ENCODE measurements at regions not wholly inside any gene's neighbourhood (a gene's known extent, or its start where the extent isn't known, plus 50 kb on each side); places are given as distances from the start of the nearest gene placed in this dataset.
"Not testable (repeated sequence)": the region's sequence is repeated elsewhere in the genome, so short reads cannot be mapped to it uniquely, and the experiment has no call there.

- Histone ChIP-seq H3K36me3 (ENCODE audit: control insufficient read depth in 5 of 5, insufficient read depth in 5 of 5, low read length in 5 of 5) (no peaks in the 10 kb centered on the region), H3K4me1 (ENCODE audit: control insufficient read depth in 5 of 5, insufficient read depth in 5 of 5, low read length in 5 of 5) (peaks cover 0 to 3% (median 0%) of the 10 kb centered on the region in 5 donors), H3K9me3 (ENCODE audit: control insufficient read depth in 5 of 5, low read length in 5 of 5) (no peaks in the 10 kb centered on the region), H3K4me3 (ENCODE audit: low read depth in 1 of 5, low read length in 5 of 5) (no peak overlapping the region), H3K9ac (ENCODE audit: low read length in 5 of 5) (no peak overlapping the region), H3K27ac (ENCODE audit: low read depth, low read length) (no peak overlapping the region), H3K27me3 (ENCODE audit: control insufficient read depth in 5 of 5, insufficient read depth in 4 of 5, low read length in 5 of 5) (no peaks in the 10 kb centered on the region)
Observed at GRCh38 chr2:53500181-53500580, 267.4 kb upstream of the CHAC2 start.

GRCh38 chr2:53498210-53498609 is 269.4 kb upstream of the CHAC2 start:
- no peak overlapping the region for H3K4me3 ChIP-seq (ENCODE audit: low read depth in 1 of 5, low read length in 5 of 5)
- no peaks in the 10 kb centered on the region for H3K9me3 ChIP-seq (ENCODE audit: control insufficient read depth in 5 of 5, low read length in 5 of 5)
- H3K27me3 ChIP-seq (ENCODE audit: control insufficient read depth in 5 of 5, insufficient read depth in 4 of 5, low read length in 5 of 5): no peaks in the 10 kb centered on the region
- H3K4me1 ChIP-seq (ENCODE audit: control insufficient read depth in 5 of 5, insufficient read depth in 5 of 5, low read length in 5 of 5): peaks cover 0 to 3% (median 0%) of the 10 kb centered on the region in 5 donors
- H3K9ac ChIP-seq (ENCODE audit: low read length in 5 of 5): no peak overlapping the region
- no peaks in the 10 kb centered on the region for H3K36me3 ChIP-seq (ENCODE audit: control insufficient read depth in 5 of 5, insufficient read depth in 5 of 5, low read length in 5 of 5)
- no peak overlapping the region for H3K27ac ChIP-seq (ENCODE audit: low read depth, low read length)

- H3K9ac ChIP-seq (ENCODE audit: low read length in 5 of 5): no peak overlapping the region
- H3K36me3 ChIP-seq (ENCODE audit: control insufficient read depth in 5 of 5, insufficient read depth in 5 of 5, low read length in 5 of 5): no peaks in the 10 kb centered on the region
- H3K9me3 ChIP-seq (ENCODE audit: control insufficient read depth in 5 of 5, low read length in 5 of 5): no peaks in the 10 kb centered on the region
- peaks cover 0 to 3% (median 0%) of the 10 kb centered on the region in 5 donors for H3K4me1 ChIP-seq (ENCODE audit: control insufficient read depth in 5 of 5, insufficient read depth in 5 of 5, low read length in 5 of 5)
- H3K4me3 ChIP-seq (ENCODE audit: low read depth in 1 of 5, low read length in 5 of 5): no peak overlapping the region
- no peak overlapping the region for H3K27ac ChIP-seq (ENCODE audit: low read depth, low read length)
- no peaks in the 10 kb centered on the region for H3K27me3 ChIP-seq (ENCODE audit: control insufficient read depth in 5 of 5, insufficient read depth in 4 of 5, low read length in 5 of 5)
Observed at GRCh38 chr2:53497020-53497419, 270.6 kb upstream of the CHAC2 start.

- H3K27me3 ChIP-seq (ENCODE audit: control insufficient read depth in 5 of 5, insufficient read depth in 4 of 5, low read length in 5 of 5): no peaks in the 10 kb centered on the region
- H3K27ac ChIP-seq (ENCODE audit: low read depth, low read length): no peak overlapping the region
- H3K36me3 ChIP-seq (ENCODE audit: control insufficient read depth in 5 of 5, insufficient read depth in 5 of 5, low read length in 5 of 5): no peaks in the 10 kb centered on the region
- no peak overlapping the region for H3K4me3 ChIP-seq (ENCODE audit: low read depth in 1 of 5, low read length in 5 of 5)
- H3K4me1 ChIP-seq (ENCODE audit: control insufficient read depth in 5 of 5, insufficient read depth in 5 of 5, low read length in 5 of 5): peaks cover 0 to 3% (median 0%) of the 10 kb centered on the region in 5 donors
- no peaks in the 10 kb centered on the region for H3K9me3 ChIP-seq (ENCODE audit: control insufficient read depth in 5 of 5, low read length in 5 of 5)
- no peak overlapping the region for H3K9ac ChIP-seq (ENCODE audit: low read length in 5 of 5)
Observed at GRCh38 chr2:53493210-53493609, 274.4 kb upstream of the CHAC2 start.

GRCh38 chr2:53490659-53491058 is 276.9 kb upstream of the CHAC2 start:
- H3K27ac ChIP-seq (ENCODE audit: low read depth, low read length): no peak overlapping the region
- no peaks in the 10 kb centered on the region for H3K36me3 ChIP-seq (ENCODE audit: control insufficient read depth in 5 of 5, insufficient read depth in 5 of 5, low read length in 5 of 5)
- no peaks in the 10 kb centered on the region for H3K4me1 ChIP-seq (ENCODE audit: control insufficient read depth in 5 of 5, insufficient read depth in 5 of 5, low read length in 5 of 5)
- no peaks in the 10 kb centered on the region for H3K9me3 ChIP-seq (ENCODE audit: control insufficient read depth in 5 of 5, low read length in 5 of 5)
- no peaks in the 10 kb centered on the region for H3K27me3 ChIP-seq (ENCODE audit: control insufficient read depth in 5 of 5, insufficient read depth in 4 of 5, low read length in 5 of 5)
- H3K4me3 ChIP-seq (ENCODE audit: low read depth in 1 of 5, low read length in 5 of 5): no peak overlapping the region
- no peak overlapping the region for H3K9ac ChIP-seq (ENCODE audit: low read length in 5 of 5)

GRCh38 chr2:53486185-53486899 is 281.3 kb upstream of the CHAC2 start:
- not testable (repeated sequence) for H3K9me3 ChIP-seq (ENCODE audit: control insufficient read depth in 5 of 5, low read length in 5 of 5); H3K27ac ChIP-seq (ENCODE audit: low read depth, low read length); H3K36me3 ChIP-seq (ENCODE audit: control insufficient read depth in 5 of 5, insufficient read depth in 5 of 5, low read length in 5 of 5); H3K4me1 ChIP-seq (ENCODE audit: control insufficient read depth in 5 of 5, insufficient read depth in 5 of 5, low read length in 5 of 5); H3K27me3 ChIP-seq (ENCODE audit: control insufficient read depth in 5 of 5, insufficient read depth in 4 of 5, low read length in 5 of 5); H3K9ac ChIP-seq (ENCODE audit: low read length in 5 of 5); H3K4me3 ChIP-seq (ENCODE audit: low read depth in 1 of 5, low read length in 5 of 5)

GRCh38 chr2:53485021-53485728 is 282.4 kb upstream of the CHAC2 start:
- Histone ChIP-seq H3K27me3 (ENCODE audit: control insufficient read depth in 5 of 5, insufficient read depth in 4 of 5, low read length in 5 of 5) (no peaks in the 10 kb centered on the region), H3K9me3 (ENCODE audit: control insufficient read depth in 5 of 5, low read length in 5 of 5) (no peaks in the 10 kb centered on the region), H3K4me3 (ENCODE audit: low read depth in 1 of 5, low read length in 5 of 5) (no peak overlapping the region), H3K27ac (ENCODE audit: low read depth, low read length) (no peak overlapping the region), H3K9ac (ENCODE audit: low read length in 5 of 5) (no peak overlapping the region), H3K4me1 (ENCODE audit: control insufficient read depth in 5 of 5, insufficient read depth in 5 of 5, low read length in 5 of 5) (no peaks in the 10 kb centered on the region), H3K36me3 (ENCODE audit: control insufficient read depth in 5 of 5, insufficient read depth in 5 of 5, low read length in 5 of 5) (no peaks in the 10 kb centered on the region)

- no peaks in the 10 kb centered on the region for H3K9me3 ChIP-seq (ENCODE audit: control insufficient read depth in 5 of 5, low read length in 5 of 5)
- no peak overlapping the region for H3K4me3 ChIP-seq (ENCODE audit: low read depth in 1 of 5, low read length in 5 of 5)
- H3K27me3 ChIP-seq (ENCODE audit: control insufficient read depth in 5 of 5, insufficient read depth in 4 of 5, low read length in 5 of 5): no peaks in the 10 kb centered on the region
- H3K4me1 ChIP-seq (ENCODE audit: control insufficient read depth in 5 of 5, insufficient read depth in 5 of 5, low read length in 5 of 5): no peaks in the 10 kb centered on the region
- no peaks in the 10 kb centered on the region for H3K36me3 ChIP-seq (ENCODE audit: control insufficient read depth in 5 of 5, insufficient read depth in 5 of 5, low read length in 5 of 5)
- H3K9ac ChIP-seq (ENCODE audit: low read length in 5 of 5): no peak overlapping the region
- no peak overlapping the region for H3K27ac ChIP-seq (ENCODE audit: low read depth, low read length)
Observed at GRCh38 chr2:53484531-53484930, 283.1 kb upstream of the CHAC2 start.

GRCh38 chr2:53477517-53477916 is 290.1 kb upstream of the CHAC2 start:
- H3K4me3 ChIP-seq (ENCODE audit: low read depth in 1 of 5, low read length in 5 of 5): no peak overlapping the region
- H3K36me3 ChIP-seq (ENCODE audit: control insufficient read depth in 5 of 5, insufficient read depth in 5 of 5, low read length in 5 of 5): no peaks in the 10 kb centered on the region
- H3K9me3 ChIP-seq (ENCODE audit: control insufficient read depth in 5 of 5, low read length in 5 of 5): no peaks in the 10 kb centered on the region
- no peak overlapping the region for H3K9ac ChIP-seq (ENCODE audit: low read length in 5 of 5)
- H3K27ac ChIP-seq (ENCODE audit: low read depth, low read length): no peak overlapping the region
- H3K4me1 ChIP-seq (ENCODE audit: control insufficient read depth in 5 of 5, insufficient read depth in 5 of 5, low read length in 5 of 5): no peaks in the 10 kb centered on the region
- no peaks in the 10 kb centered on the region for H3K27me3 ChIP-seq (ENCODE audit: control insufficient read depth in 5 of 5, insufficient read depth in 4 of 5, low read length in 5 of 5)

GRCh38 chr2:53476834-53477233 is 290.8 kb upstream of the CHAC2 start:
- Histone ChIP-seq H3K27me3 (ENCODE audit: control insufficient read depth in 5 of 5, insufficient read depth in 4 of 5, low read length in 5 of 5) (no peaks in the 10 kb centered on the region), H3K36me3 (ENCODE audit: control insufficient read depth in 5 of 5, insufficient read depth in 5 of 5, low read length in 5 of 5) (no peaks in the 10 kb centered on the region), H3K4me3 (ENCODE audit: low read depth in 1 of 5, low read length in 5 of 5) (no peak overlapping the region), H3K4me1 (ENCODE audit: control insufficient read depth in 5 of 5, insufficient read depth in 5 of 5, low read length in 5 of 5) (no peaks in the 10 kb centered on the region), H3K9ac (ENCODE audit: low read length in 5 of 5) (no peak overlapping the region), H3K27ac (ENCODE audit: low read depth, low read length) (no peak overlapping the region), H3K9me3 (ENCODE audit: control insufficient read depth in 5 of 5, low read length in 5 of 5) (no peaks in the 10 kb centered on the region)

All from subcutaneous abdominal adipose tissue (tissue), 5 donors.